ENCODE measurements at regions not wholly inside any gene's neighbourhood (a gene's known extent, or its start where the extent isn't known, plus 50 kb on each side); places are given as distances from the start of the nearest gene placed in this dataset.

GRCh38 chr10:131767716-131768115, 133.1 kb upstream of the PPP2R2D start:
- TF ChIP-seq CTCF (conservative IDR thresholded peaks at IDR 0.05; ENCODE audit: low read depth, low read length) (no peak), EZH2phosphoT487 (IDR thresholded peaks at IDR 0.05; ENCODE audit: borderline replicate concordance, low read length) (no peak)
